Smooth muscle cell (in vitro differentiated cells): ENCODE measurements at regions not wholly inside any gene's neighbourhood (a gene's known extent, or its start where the extent isn't known, plus 50 kb on each side); places are given as distances from the start of the nearest gene placed in this dataset.

Source experiments
- DNase-seq: peaks from one replicate; lab custom pipeline; 2025; ENCODE audit not compliant: unreplicated experiment; lab: John Stamatoyannopoulos, UW
- H2AFZ ChIP-seq: fragments of 200-600 bp; sonication (generic); 2 replicates; pipeline ENCODE4 v1.6.0; 2016; ENCODE audit warnings: antibody characterized with exemption, low read depth, mild to moderate bottlenecking
- H3F3A ChIP-seq: fragments of 200-600 bp; sonication (generic); 2 replicates; pipeline ENCODE4 v1.6.0; 2017; ENCODE audit warnings: antibody characterized with exemption, low read depth
- H3K27ac ChIP-seq: fragments of 200-600 bp; sonication (generic); 2 replicates; pipeline ENCODE4 v1.5.1; 2016; ENCODE audit warnings: low read depth, mild to moderate bottlenecking
- H3K27me3 ChIP-seq: fragments of 200-600 bp; sonication (generic); 2 replicates; pipeline ENCODE4 v1.6.1; 2016; ENCODE audit warnings: low read depth, mild to moderate bottlenecking
- H3K36me3 ChIP-seq: fragments of 200-600 bp; sonication (generic); 2 replicates; pipeline ENCODE4 v1.5.1; 2016; ENCODE audit warnings: low read depth
- H3K4me1 ChIP-seq: fragments of 200-600 bp; sonication (generic); 2 replicates; pipeline ENCODE4 v1.5.1; 2016; ENCODE audit warnings: low read depth
- H3K4me2 ChIP-seq: fragments of 200-600 bp; sonication (generic); 2 replicates; pipeline ENCODE4 v1.6.0; 2016; ENCODE audit warnings: mild to moderate bottlenecking
- H3K4me3 ChIP-seq: fragments of 200-600 bp; sonication (generic); 2 replicates; pipeline ENCODE4 v1.5.1; 2016; ENCODE audit warnings: mild to moderate bottlenecking
- H3K79me2 ChIP-seq: fragments of 200-600 bp; sonication (generic); 2 replicates; pipeline ENCODE4 v1.6.0; 2016; ENCODE audit warnings: low read depth, mild to moderate bottlenecking
- H3K9ac ChIP-seq: fragments of 200-600 bp; sonication (generic); 2 replicates; pipeline ENCODE4 v1.6.0; 2016; ENCODE audit warnings: low read depth
- H3K9me3 ChIP-seq: fragments of 200-600 bp; sonication (generic); replicated peaks from 2 replicates; pipeline ENCODE4 v1.5.1; 2016; ENCODE audit warnings: low read depth
- H4K20me1 ChIP-seq: fragments of 200-600 bp; sonication (generic); 2 replicates; pipeline ENCODE4 v1.6.0; 2016; ENCODE audit warnings: low read depth
- CTCF ChIP-seq: fragments of 200-600 bp; sonication (generic); IDR thresholded peaks from 2 replicates; pipeline ENCODE4 v1.5.1; 2017; ENCODE audit warnings: borderline replicate concordance, mild to moderate bottlenecking, antibody characterized with exemption; ENCODE audit not compliant: insufficient read depth, poor library complexity, severe bottlenecking
- WGBS: methylation state at CpG from one replicate; pipeline ENCODE4 v1.1.7; 2016; ENCODE audit warnings: low lambda C conversion rate; 5-methylcytosine and 5-hydroxymethylcytosine counted together

GRCh38 chr5:174910245-174910737 lies 185.9 kb downstream of the MSX2 start:
- DNase-seq: peak; percentile 49
- Histone ChIP-seq H3K27me3 (peaks cover 5% of the 10 kb centered on the region), H3K27ac (no peak overlapping the region), H3K9me3 (no peaks in the 10 kb centered on the region), H3K36me3 (no peaks in the 10 kb centered on the region), H2AFZ (peak overlapping the region; percentile 75), H4K20me1 (no peaks in the 10 kb centered on the region), H3K4me2 (peak overlapping the region; percentile 78), H3K9ac (no peak overlapping the region), H3K4me1 (no peaks in the 10 kb centered on the region), H3F3A (no peaks in the 10 kb centered on the region), H3K79me2 (no peaks in the 10 kb centered on the region), H3K4me3 (peak overlapping the region; percentile 19)
- TF ChIP-seq CTCF: peak; percentile 85
- WGBS: 8% methylated on average over 17 of the region's 17 CpGs

GRCh38 chr5:174903172-174903732 lies 178.9 kb downstream of the MSX2 start:
- no peak overlapping the region for H3K27ac ChIP-seq
- no peak overlapping the region for H3K9ac ChIP-seq
- TF ChIP-seq CTCF: no peak
- DNase-seq: no peak
- no peak overlapping the region for H3K4me2 ChIP-seq
- WGBS: 92% methylated on average over 1 of the region's 1 CpG
- peaks cover 5% of the 10 kb centered on the region for H3K27me3 ChIP-seq
- H2AFZ ChIP-seq: no peak overlapping the region
- no peaks in the 10 kb centered on the region for H3K9me3 ChIP-seq
- H3K4me1 ChIP-seq: no peaks in the 10 kb centered on the region
- no peak overlapping the region for H3K4me3 ChIP-seq
- no peaks in the 10 kb centered on the region for H4K20me1 ChIP-seq
- no peaks in the 10 kb centered on the region for H3K79me2 ChIP-seq
- H3F3A ChIP-seq: no peaks in the 10 kb centered on the region
- no peaks in the 10 kb centered on the region for H3K36me3 ChIP-seq

- DNase-seq: no peak
- no peaks in the 10 kb centered on the region for H3K79me2 ChIP-seq
- no peaks in the 10 kb centered on the region for H3F3A ChIP-seq
- no peak overlapping the region for H3K4me3 ChIP-seq
- H4K20me1 ChIP-seq: no peaks in the 10 kb centered on the region
- no peak overlapping the region for H3K4me2 ChIP-seq
- H2AFZ ChIP-seq: no peak overlapping the region
- H3K4me1 ChIP-seq: no peaks in the 10 kb centered on the region
- H3K27ac ChIP-seq: no peak overlapping the region
- H3K36me3 ChIP-seq: no peaks in the 10 kb centered on the region
- WGBS: 97% methylated on average over 14 of the region's 19 CpGs
- no peak for TF ChIP-seq CTCF
- H3K9me3 ChIP-seq: no peaks in the 10 kb centered on the region
- no peaks in the 10 kb centered on the region for H3K27me3 ChIP-seq
- H3K9ac ChIP-seq: no peak overlapping the region
Measured at GRCh38 chr5:174901336-174901735, 177.0 kb downstream of the MSX2 start.

- DNase-seq: no peak
- Histone ChIP-seq H3K9me3 (no peaks in the 10 kb centered on the region), H3K36me3 (no peaks in the 10 kb centered on the region), H3K4me2 (no peak overlapping the region), H2AFZ (peak overlapping the region; percentile 85), H3F3A (no peaks in the 10 kb centered on the region), H3K4me1 (no peaks in the 10 kb centered on the region), H3K79me2 (no peaks in the 10 kb centered on the region), H3K27ac (no peak overlapping the region), H3K27me3 (no peaks in the 10 kb centered on the region), H3K4me3 (no peak overlapping the region), H3K9ac (no peak overlapping the region), H4K20me1 (no peaks in the 10 kb centered on the region)
- no peak for TF ChIP-seq CTCF
- WGBS: 65% methylated on average over 7 of the region's 7 CpGs
Measured at GRCh38 chr5:174900240-174900865, 176.0 kb downstream of the MSX2 start.
